HCT116 (cell line): ENCODE measurements at regions not wholly inside any gene's neighbourhood (a gene's known extent, or its start where the extent isn't known, plus 50 kb on each side); places are given as distances from the start of the nearest gene placed in this dataset.

Experiments
- ATAC-seq: fragments of 200-7000 bp; cut with Tn5 transposase; 2 replicates; pipeline ENCODE4 v1.9.1; 2020; ENCODE audit warnings: mild to moderate bottlenecking, moderate library complexity
- BruUV-seq: library from RNA; stranded (reverse); fragments of 400-500 nt; replicated peaks from 2 replicates; lab custom pipeline; 2021; lab: Mats Ljungman, UMichigan
- CTCF ChIA-PET: fragments of 300-600 bp; sonication (Branson Sonifier 250); formaldehyde crosslinking; loops from one replicate; lab custom pipeline; 2021; ENCODE audit warnings: antibody characterized with exemption; lab: Charles Lee
- POLR2A ChIA-PET: fragments of 300-600, 350-600 bp; sonication (Branson Sonifier 250); formaldehyde crosslinking; loops from one replicate; lab custom pipeline; 2021; ENCODE audit warnings: antibody characterized with exemption; lab: Charles Lee
- RAD21 ChIA-PET, 2 experiments: fragments of 300-600 bp; sonication (Branson Sonifier 250); formaldehyde crosslinking; loops; one replicate each; lab custom pipeline; 2023; ENCODE audit warnings: low total read pairs in 2 of 2; ENCODE audit not compliant: uncharacterized antibody in 2 of 2, unreplicated experiment in 2 of 2, low non-redundant PET in 1 of 2; lab: Charles Lee
- DNase-seq: peaks from one replicate; pipeline ENCODE4 v3.0.0-alpha.2; 2010; ENCODE audit warnings: low read depth, low spot score
- H2AFZ ChIP-seq: fragments of 200-600 bp; shearing (Covaris generic), sonication (generic); 2 replicates; pipeline ENCODE4 v1.6.1; 2017; ENCODE audit warnings: low read depth, mixed run types, mixed read lengths, antibody characterized with exemption, low read length; ENCODE audit not compliant: poor library complexity, severe bottlenecking
- H3K27ac ChIP-seq: 2 replicates; pipeline ENCODE4 v1.5.1; 2012; ENCODE audit warnings: low read depth, low read length
- H3K27me3 ChIP-seq: fragments of 200-600 bp; sonication (generic); 2 replicates; pipeline ENCODE4 v1.6.1; 2016; ENCODE audit warnings: mixed run types, low read length, mixed read lengths; ENCODE audit not compliant: insufficient read depth
- H3K36me3 ChIP-seq, 2 experiments: fragments of 200-500 bp in 1 of 2; fragments of 200-600 bp in 1 of 2; sonication (Bioruptor generic) in 1 of 2; sonication (generic) in 1 of 2; 2 replicates each; pipeline versions ENCODE4 v1.5.1 to v1.6.1; 2014 to 2016; ENCODE audit warnings: low read length in 2 of 2, inconsistent platforms in 1 of 2, mixed read lengths in 1 of 2, mixed run types in 1 of 2; ENCODE audit not compliant: insufficient read depth in 2 of 2, control insufficient read depth in 1 of 2
- H3K4me1 ChIP-seq, 2 experiments: fragments of 200-600 bp in 1 of 2; sonication (generic) in 1 of 2; 2 replicates each; pipeline versions ENCODE4 v1.5.1 to v1.6.1; 2012 to 2017; ENCODE audit warnings: low read length in 2 of 2, inconsistent platforms in 1 of 2, mild to moderate bottlenecking in 1 of 2, mixed read lengths in 1 of 2, mixed run types in 1 of 2, moderate library complexity in 1 of 2; ENCODE audit not compliant: insufficient read depth in 2 of 2, control insufficient read depth in 1 of 2
- H3K4me2 ChIP-seq: fragments of 200-600 bp; sonication (generic); 2 replicates; pipeline ENCODE4 v1.6.1; 2017; ENCODE audit warnings: mixed run types, low read length, mixed read lengths
- H3K4me3 ChIP-seq, 2 experiments: fragments of 200-600 bp in 1 of 2; sonication (generic) in 1 of 2; replicated peaks in 1 of 2; 2 replicates each; pipeline ENCODE4 v1.5.1; 2011 to 2016; ENCODE audit warnings: low read length in 2 of 2, control low read depth in 1 of 2, low read depth in 1 of 2, mild to moderate bottlenecking in 1 of 2, mixed read lengths in 1 of 2, mixed run types in 1 of 2
- H3K79me2 ChIP-seq: fragments of 200-600 bp; sonication (generic); 2 replicates; pipeline ENCODE4 v1.6.1; 2017; ENCODE audit warnings: mild to moderate bottlenecking, mixed run types, low read length, moderate library complexity, mixed read lengths; ENCODE audit not compliant: insufficient read depth
- H3K9ac ChIP-seq: fragments of 200-600 bp; sonication (generic); 2 replicates; pipeline ENCODE4 v1.6.1; 2016; ENCODE audit warnings: low read length, mixed read lengths
- H3K9me2 ChIP-seq: fragments of 200-600 bp; sonication (generic), shearing (Covaris generic); 2 replicates; pipeline ENCODE4 v1.6.1; 2017; ENCODE audit warnings: mixed run types, mild to moderate bottlenecking, moderate library complexity; ENCODE audit not compliant: insufficient read depth
- H3K9me3 ChIP-seq, 2 experiments: fragments of 200-500 bp in 1 of 2; fragments of 200-600 bp in 1 of 2; sonication (Bioruptor generic) in 1 of 2; sonication (generic) in 1 of 2; 2 replicates each; pipeline ENCODE4 v1.6.1; 2014 to 2017; ENCODE audit warnings: low read length in 2 of 2, mixed read lengths in 2 of 2, inconsistent platforms in 1 of 2, low read depth in 1 of 2, mild to moderate bottlenecking in 1 of 2, mixed run types in 1 of 2, moderate library complexity in 1 of 2; ENCODE audit not compliant: control insufficient read depth in 1 of 2, insufficient read depth in 1 of 2
- H4K20me1 ChIP-seq: fragments of 200-600 bp; sonication (generic), shearing (Covaris generic); 2 replicates; pipeline ENCODE4 v1.6.1; 2017; ENCODE audit warnings: mixed run types, mild to moderate bottlenecking, moderate library complexity; ENCODE audit not compliant: insufficient read depth
- EZH2 ChIP-seq: fragments of 200-600 bp; sonication (generic); IDR thresholded peaks from 2 replicates; pipeline ENCODE4 v1.6.1; 2017; ENCODE audit warnings: antibody characterized with exemption, mixed run types
- EZH2phosphoT487 ChIP-seq: fragments of 200-600 bp; IDR thresholded peaks from 2 replicates; pipeline ENCODE4 v1.6.1; 2018; ENCODE audit warnings: antibody characterized with exemption, borderline replicate concordance
- RAD21 ChIP-seq: IDR thresholded peaks from 2 replicates; pipeline ENCODE4 v1.6.1; 2012; ENCODE audit warnings: low read depth, mild to moderate bottlenecking
- ZNF274 ChIP-seq: fragments of 200-500 bp; sonication (Bioruptor generic); IDR thresholded peaks from 2 replicates; pipeline ENCODE4 v1.6.1; 2014; ENCODE audit warnings: mild to moderate bottlenecking, low read depth, low read length, inconsistent platforms
- intact Hi-C: fragments of 100-400 bp; cut with micrococcal nuclease; formaldehyde crosslinking; loops from 2 replicates; pipeline ENCODE4 v1.10.0; 2022
- TF ChIP-seq, protein P1 (sequence below), 3 experiments: fragments of 200-600 bp in 1 of 3; sonication (generic) in 1 of 3; IDR thresholded peaks in 2 of 3; conservative IDR thresholded peaks in 1 of 3; 2 replicates each; pipeline ENCODE4 v1.5.1; 2012 to 2017; ENCODE audit warnings: low read depth in 2 of 3, low read length in 2 of 3, antibody characterized with exemption in 1 of 3, borderline replicate concordance in 1 of 3, control low read depth in 1 of 3, mild to moderate bottlenecking in 1 of 3, mixed read lengths in 1 of 3, mixed run types in 1 of 3, moderate library complexity in 1 of 3; ENCODE audit not compliant: insufficient read depth in 1 of 3

DNA sequence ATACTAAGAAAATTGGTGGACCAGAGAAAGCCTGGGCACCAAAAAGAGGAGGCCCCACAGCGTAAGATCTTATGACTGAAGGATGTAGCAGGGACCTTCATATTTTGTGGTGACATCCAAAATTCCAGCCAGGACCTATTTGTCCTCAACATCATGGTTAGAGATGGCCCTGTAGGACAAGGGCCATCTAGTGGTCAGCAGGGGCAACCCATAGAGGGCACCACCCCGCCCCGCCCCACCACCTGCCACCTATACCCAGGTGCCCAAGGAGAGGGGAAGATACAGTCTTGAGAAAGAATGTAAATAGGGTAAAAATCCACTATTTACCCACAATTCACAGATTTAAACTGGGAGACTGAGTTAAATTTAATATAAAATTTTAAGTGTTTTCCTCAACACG lies 59.6 kb upstream of the TMEM163 start:
- Histone ChIP-seq H3K9ac (no peak overlapping the region), H3K9me3 (no peaks in the 10 kb centered on the region), H3K4me3 (no peak overlapping the region), H3K4me1 (peaks cover 0 to 10% of the 10 kb centered on the region in 2 experiments; a peak in 1 of 4 replicates), H3K79me2 (no peaks in the 10 kb centered on the region), H3K27ac (no peak overlapping the region), H3K36me3 (no peaks in the 10 kb centered on the region), H4K20me1 (no peaks in the 10 kb centered on the region), H2AFZ (no peak overlapping the region), H3K9me2 (no peaks in the 10 kb centered on the region), H3K27me3 (no peaks in the 10 kb centered on the region; the same call in 1 of the 2 replicates), H3K4me2 (no peak overlapping the region)
- BruUV-seq = no TSS peak
- ChIA-PET RAD21 (no interaction called here), CTCF (no interaction called here), POLR2A (no interaction called here)
- intact Hi-C loops = loop anchor here (10.0 kb wide), 1 partner anchor 314 kb away; no protein-coding TSS in a partner anchor
- ATAC-seq (peak; percentile 95), DNase-seq (no peak)
- TF ChIP-seq, protein P1, sequence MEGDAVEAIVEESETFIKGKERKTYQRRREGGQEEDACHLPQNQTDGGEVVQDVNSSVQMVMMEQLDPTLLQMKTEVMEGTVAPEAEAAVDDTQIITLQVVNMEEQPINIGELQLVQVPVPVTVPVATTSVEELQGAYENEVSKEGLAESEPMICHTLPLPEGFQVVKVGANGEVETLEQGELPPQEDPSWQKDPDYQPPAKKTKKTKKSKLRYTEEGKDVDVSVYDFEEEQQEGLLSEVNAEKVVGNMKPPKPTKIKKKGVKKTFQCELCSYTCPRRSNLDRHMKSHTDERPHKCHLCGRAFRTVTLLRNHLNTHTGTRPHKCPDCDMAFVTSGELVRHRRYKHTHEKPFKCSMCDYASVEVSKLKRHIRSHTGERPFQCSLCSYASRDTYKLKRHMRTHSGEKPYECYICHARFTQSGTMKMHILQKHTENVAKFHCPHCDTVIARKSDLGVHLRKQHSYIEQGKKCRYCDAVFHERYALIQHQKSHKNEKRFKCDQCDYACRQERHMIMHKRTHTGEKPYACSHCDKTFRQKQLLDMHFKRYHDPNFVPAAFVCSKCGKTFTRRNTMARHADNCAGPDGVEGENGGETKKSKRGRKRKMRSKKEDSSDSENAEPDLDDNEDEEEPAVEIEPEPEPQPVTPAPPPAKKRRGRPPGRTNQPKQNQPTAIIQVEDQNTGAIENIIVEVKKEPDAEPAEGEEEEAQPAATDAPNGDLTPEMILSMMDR (IDR thresholded peaks at IDR 0.05 in 2 of 3, conservative IDR thresholded peaks at IDR 0.05 in 1 of 3; ENCODE audit: borderline replicate concordance in 1 of 3, insufficient read depth in 1 of 3, low read depth in 2 of 3, low read length in 2 of 3) = peak; percentile 62 to 78 (median 67)
- peak; percentile 51 for TF ChIP-seq RAD21
- TF ChIP-seq EZH2 = no peak
- no peak for TF ChIP-seq ZNF274

DNA sequence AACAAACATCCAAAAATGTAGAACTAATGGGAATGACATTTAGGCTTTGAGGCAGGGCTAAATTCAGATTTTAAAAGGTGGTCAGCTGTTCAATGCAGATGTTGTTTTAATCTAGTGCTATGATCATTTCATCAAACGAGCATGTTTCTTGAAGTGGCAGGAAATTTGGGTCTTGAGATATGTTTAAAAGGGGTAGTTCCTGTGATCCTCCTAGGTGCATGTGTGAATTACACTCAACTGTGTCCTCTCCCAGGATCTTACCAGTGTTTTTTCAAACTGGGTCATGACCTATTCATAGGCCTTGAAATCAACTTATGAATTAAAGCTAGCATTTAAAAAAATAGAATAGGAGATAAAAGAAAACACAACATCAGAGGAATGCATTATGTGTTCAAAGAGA lies 57.4 kb upstream of the ACMSD start:
- no peaks in the 10 kb centered on the region for H3K9me2 ChIP-seq
- ATAC-seq (no peak), DNase-seq (no peak)
- H3K4me3 ChIP-seq = no peak overlapping the region
- TF ChIP-seq EZH2phosphoT487 = no peak
- H3K27ac ChIP-seq = no peak overlapping the region
- intact Hi-C loops = no loop called here
- no peaks in the 10 kb centered on the region for H3K79me2 ChIP-seq
- no peak overlapping the region for H3K9ac ChIP-seq
- no peaks in the 10 kb centered on the region for H4K20me1 ChIP-seq
- no peak overlapping the region for H3K4me2 ChIP-seq
- H3K36me3 ChIP-seq = no peaks in the 10 kb centered on the region
- RAD21 ChIA-PET = no interaction called here
- CTCF ChIA-PET = no interaction called here
- POLR2A ChIA-PET = no interaction called here
- no peaks in the 10 kb centered on the region; the same call in 1 of the 2 replicates for H3K27me3 ChIP-seq
- no TSS peak for BruUV-seq
- H3K9me3 ChIP-seq = no peaks in the 10 kb centered on the region
- no peak overlapping the region for H2AFZ ChIP-seq
- no peaks in the 10 kb centered on the region for H3K4me1 ChIP-seq
